ENCODE measurements at regions not wholly inside any gene's neighbourhood (a gene's known extent, or its start where the extent isn't known, plus 50 kb on each side); places are given as distances from the start of the nearest gene placed in this dataset.

GRCh38 chr13:33629605-33630360 lies 188.2 kb upstream of the RFC3 start:
- whole genome bisulfite sequencing (ENCODE audit: insufficient coverage), result 91% methylated on average over 1 of the region's 4 CpGs
- DNase-seq (no peak), ATAC-seq (replicated peaks in 1 of 4) (no peak)
- Mint-ChIP-seq H3K27me3 (no peaks in the 10 kb centered on the region), H3K4me3 (no peak overlapping the region), H3K36me3 (no peaks in the 10 kb centered on the region), H3K4me1 (peaks cover 1% of the 10 kb centered on the region in 3 donors), H3K27ac (no peak overlapping the region), H3K9me3 (no peaks in the 10 kb centered on the region)
- ChIA-PET POLR2A (no interaction called here), CTCF (interaction anchor here in 1 of 2 donors (0.7 kb wide), 1 partner anchor 11 kb away, joined by 3 read pairs; no protein-coding TSS in a partner anchor)
- Histone ChIP-seq H3K27ac (ENCODE audit: low read length) (no peak overlapping the region), H3K4me1 (ENCODE audit: control insufficient read depth in 1 of 2, extremely low read depth in 1 of 2, insufficient read depth in 2 of 2, low read length in 2 of 2) (no peaks in the 10 kb centered on the region), H3K4me3 (ENCODE audit: control insufficient read depth in 1 of 2, extremely low read depth in 1 of 2, low read length in 1 of 2) (no peak overlapping the region), H3K36me3 (ENCODE audit: control insufficient read depth in 2 of 2, extremely low read depth in 1 of 2, insufficient read depth in 1 of 2, low read length in 1 of 2) (no peaks in the 10 kb centered on the region), H3K9me3 (no peaks in the 10 kb centered on the region), H3K27me3 (replicated peaks in 1 of 2; ENCODE audit: control insufficient read depth in 2 of 2, extremely low read depth in 1 of 2, insufficient read depth in 2 of 2, low read length in 1 of 2) (peaks cover 2 to 3% of the 10 kb centered on the region in 2 experiments)

- ATAC-seq (replicated peaks in 1 of 4) (no peak), DNase-seq (no peak)
- Histone ChIP-seq H3K27me3 (replicated peaks in 1 of 2; ENCODE audit: control insufficient read depth in 2 of 2, extremely low read depth in 1 of 2, insufficient read depth in 2 of 2, low read length in 1 of 2) (peaks cover 2 to 3% of the 10 kb centered on the region in 2 experiments), H3K4me3 (ENCODE audit: control insufficient read depth in 1 of 2, extremely low read depth in 1 of 2, low read length in 1 of 2) (no peak overlapping the region), H3K27ac (ENCODE audit: low read length) (no peak overlapping the region), H3K36me3 (ENCODE audit: control insufficient read depth in 2 of 2, extremely low read depth in 1 of 2, insufficient read depth in 1 of 2, low read length in 1 of 2) (no peaks in the 10 kb centered on the region), H3K9me3 (no peaks in the 10 kb centered on the region), H3K4me1 (ENCODE audit: control insufficient read depth in 1 of 2, extremely low read depth in 1 of 2, insufficient read depth in 2 of 2, low read length in 2 of 2) (no peaks in the 10 kb centered on the region)
- ChIA-PET CTCF (no interaction called here), POLR2A (no interaction called here)
- no peaks in the 10 kb centered on the region for H3K4me1 Mint-ChIP-seq
- no CpG with 5 or more reads among the region's 3 CpGs for WGBS (ENCODE audit: insufficient coverage)
- H3K27me3 Mint-ChIP-seq, result no peaks in the 10 kb centered on the region
- H3K27ac Mint-ChIP-seq, result no peak overlapping the region
- H3K36me3 Mint-ChIP-seq, result no peaks in the 10 kb centered on the region
- H3K4me3 Mint-ChIP-seq, result no peak overlapping the region
- no peaks in the 10 kb centered on the region for H3K9me3 Mint-ChIP-seq
Observed at GRCh38 chr13:33633701-33634545, 184.0 kb upstream of the RFC3 start.

GRCh38 chr13:33634546-33634982 lies 183.4 kb upstream of the RFC3 start:
- POLR2A ChIA-PET, result no interaction called here
- 91% methylated on average over 3 of the region's 8 CpGs for WGBS (ENCODE audit: insufficient coverage)
- ATAC-seq (replicated peaks in 1 of 4) (no peak), DNase-seq (no peak)
- CTCF ChIA-PET, result no interaction called here
- H3K36me3 Mint-ChIP-seq, result no peaks in the 10 kb centered on the region
- no peak overlapping the region for H3K4me3 Mint-ChIP-seq
- no peaks in the 10 kb centered on the region for H3K27me3 Mint-ChIP-seq
- H3K27me3 ChIP-seq (replicated peaks in 1 of 2; ENCODE audit: control insufficient read depth in 2 of 2, extremely low read depth in 1 of 2, insufficient read depth in 2 of 2, low read length in 1 of 2), result peaks cover 2 to 3% of the 10 kb centered on the region in 2 experiments
- no peaks in the 10 kb centered on the region for H3K9me3 Mint-ChIP-seq
- no peaks in the 10 kb centered on the region for H3K9me3 ChIP-seq
- no peak overlapping the region for H3K27ac Mint-ChIP-seq
- no peaks in the 10 kb centered on the region for H3K36me3 ChIP-seq (ENCODE audit: control insufficient read depth in 2 of 2, extremely low read depth in 1 of 2, insufficient read depth in 1 of 2, low read length in 1 of 2)
- no peak overlapping the region for H3K4me3 ChIP-seq (ENCODE audit: control insufficient read depth in 1 of 2, extremely low read depth in 1 of 2, low read length in 1 of 2)
- no peaks in the 10 kb centered on the region for H3K4me1 ChIP-seq (ENCODE audit: control insufficient read depth in 1 of 2, extremely low read depth in 1 of 2, insufficient read depth in 2 of 2, low read length in 2 of 2)
- H3K27ac ChIP-seq (ENCODE audit: low read length), result no peak overlapping the region
- peaks cover 0 to 1% (median 0%) of the 10 kb centered on the region in 3 donors for H3K4me1 Mint-ChIP-seq

GRCh38 chr13:33636243-33636642 lies 181.7 kb upstream of the RFC3 start:
- H3K27ac ChIP-seq (ENCODE audit: low read length), result no peak overlapping the region
- H3K27me3 ChIP-seq (replicated peaks in 1 of 2; ENCODE audit: control insufficient read depth in 2 of 2, extremely low read depth in 1 of 2, insufficient read depth in 2 of 2, low read length in 1 of 2), result peaks cover 2 to 3% of the 10 kb centered on the region in 2 experiments
- H3K27ac Mint-ChIP-seq, result no peak overlapping the region
- DNase-seq, result no peak
- no peak overlapping the region for H3K4me3 Mint-ChIP-seq
- no peak for ATAC-seq (replicated peaks in 1 of 4)
- no peaks in the 10 kb centered on the region for H3K9me3 Mint-ChIP-seq
- H3K27me3 Mint-ChIP-seq, result no peaks in the 10 kb centered on the region
- POLR2A ChIA-PET, result no interaction called here
- CTCF ChIA-PET, result no interaction called here
- H3K4me1 ChIP-seq (ENCODE audit: control insufficient read depth in 1 of 2, extremely low read depth in 1 of 2, insufficient read depth in 2 of 2, low read length in 2 of 2), result no peaks in the 10 kb centered on the region
- WGBS (ENCODE audit: insufficient coverage), result 90% methylated on average over 5 of the region's 5 CpGs
- H3K36me3 ChIP-seq (ENCODE audit: control insufficient read depth in 2 of 2, extremely low read depth in 1 of 2, insufficient read depth in 1 of 2, low read length in 1 of 2), result no peaks in the 10 kb centered on the region
- H3K9me3 ChIP-seq, result no peaks in the 10 kb centered on the region
- no peaks in the 10 kb centered on the region for H3K36me3 Mint-ChIP-seq
- peaks cover 0 to 4% (median 0%) of the 10 kb centered on the region in 3 donors for H3K4me1 Mint-ChIP-seq
- no peak overlapping the region for H3K4me3 ChIP-seq (ENCODE audit: control insufficient read depth in 1 of 2, extremely low read depth in 1 of 2, low read length in 1 of 2)

GRCh38 chr13:33636955-33637670 lies 180.8 kb upstream of the RFC3 start:
- Histone ChIP-seq H3K4me1 (ENCODE audit: control insufficient read depth in 1 of 2, extremely low read depth in 1 of 2, insufficient read depth in 2 of 2, low read length in 2 of 2) (no peaks in the 10 kb centered on the region), H3K9me3 (no peaks in the 10 kb centered on the region), H3K27ac (ENCODE audit: low read length) (no peak overlapping the region), H3K36me3 (ENCODE audit: control insufficient read depth in 2 of 2, extremely low read depth in 1 of 2, insufficient read depth in 1 of 2, low read length in 1 of 2) (no peaks in the 10 kb centered on the region), H3K4me3 (ENCODE audit: control insufficient read depth in 1 of 2, extremely low read depth in 1 of 2, low read length in 1 of 2) (no peak overlapping the region), H3K27me3 (replicated peaks in 1 of 2; ENCODE audit: control insufficient read depth in 2 of 2, extremely low read depth in 1 of 2, insufficient read depth in 2 of 2, low read length in 1 of 2) (peaks cover 2 to 3% of the 10 kb centered on the region in 2 experiments)
- ChIA-PET POLR2A (no interaction called here), CTCF (no interaction called here)
- no CpG with 5 or more reads among the region's 3 CpGs for WGBS (ENCODE audit: insufficient coverage)
- no peak overlapping the region for H3K27ac Mint-ChIP-seq
- no peaks in the 10 kb centered on the region for H3K36me3 Mint-ChIP-seq
- ATAC-seq (replicated peaks in 1 of 4) (no peak), DNase-seq (no peak)
- H3K27me3 Mint-ChIP-seq, result no peaks in the 10 kb centered on the region
- no peak overlapping the region for H3K4me3 Mint-ChIP-seq
- peaks cover 0 to 4% (median 0%) of the 10 kb centered on the region in 3 donors for H3K4me1 Mint-ChIP-seq
- no peaks in the 10 kb centered on the region for H3K9me3 Mint-ChIP-seq

- Histone ChIP-seq H3K36me3 (ENCODE audit: control insufficient read depth in 2 of 2, extremely low read depth in 1 of 2, insufficient read depth in 1 of 2, low read length in 1 of 2) (no peaks in the 10 kb centered on the region), H3K27me3 (replicated peaks in 1 of 2; ENCODE audit: control insufficient read depth in 2 of 2, extremely low read depth in 1 of 2, insufficient read depth in 2 of 2, low read length in 1 of 2) (peaks cover 2 to 3% of the 10 kb centered on the region in 2 experiments), H3K4me1 (ENCODE audit: control insufficient read depth in 1 of 2, extremely low read depth in 1 of 2, insufficient read depth in 2 of 2, low read length in 2 of 2) (no peaks in the 10 kb centered on the region), H3K27ac (ENCODE audit: low read length) (no peak overlapping the region), H3K4me3 (ENCODE audit: control insufficient read depth in 1 of 2, extremely low read depth in 1 of 2, low read length in 1 of 2) (no peak overlapping the region), H3K9me3 (no peaks in the 10 kb centered on the region)
- no peak overlapping the region for H3K27ac Mint-ChIP-seq
- no peak overlapping the region for H3K4me3 Mint-ChIP-seq
- POLR2A ChIA-PET, result no interaction called here
- no peaks in the 10 kb centered on the region for H3K9me3 Mint-ChIP-seq
- no peaks in the 10 kb centered on the region for H3K36me3 Mint-ChIP-seq
- CTCF ChIA-PET, result no interaction called here
- peaks cover 0 to 4% (median 0%) of the 10 kb centered on the region in 3 donors for H3K4me1 Mint-ChIP-seq
- DNase-seq (no peak), ATAC-seq (replicated peaks in 1 of 4) (no peak)
- WGBS (ENCODE audit: insufficient coverage), result no CpG with 5 or more reads among the region's 3 CpGs
- no peaks in the 10 kb centered on the region for H3K27me3 Mint-ChIP-seq
Observed at GRCh38 chr13:33637978-33638743, 179.8 kb upstream of the RFC3 start.

All from T-cell (primary cell).